ENCODE measurements at regions not wholly inside any gene's neighbourhood (a gene's known extent, or its start where the extent isn't known, plus 50 kb on each side); places are given as distances from the start of the nearest gene placed in this dataset.
A peak's percentile ranks its signal among the peaks of the same experiment; 100 is the strongest.

- no peak for DNase-seq (ENCODE audit: low read depth in 1 of 2, low spot score in 1 of 2)
- in situ Hi-C loops (cut with HindIII; ENCODE audit: low pct_unique_long_range_greater_than_20kb, low sequenced_read_pairs): no loop called here
- TF ChIP-seq JUND (IDR thresholded peaks at IDR 0.05; ENCODE audit: low read depth): no peak
Measured at GRCh38 chrX:116226665-116227484, 56.3 kb downstream of the AGTR2 start.

GRCh38 chrX:116230130-116230898, 59.8 kb downstream of the AGTR2 start:
- DNase-seq (ENCODE audit: low read depth in 1 of 2, low spot score in 1 of 2): no peak
- TF ChIP-seq JUND (IDR thresholded peaks at IDR 0.05; ENCODE audit: low read depth): no peak
- in situ Hi-C loops (cut with HindIII; ENCODE audit: low pct_unique_long_range_greater_than_20kb, low sequenced_read_pairs): no loop called here

- in situ Hi-C loops (cut with HindIII; ENCODE audit: low pct_unique_long_range_greater_than_20kb, low sequenced_read_pairs): no loop called here
- DNase-seq (ENCODE audit: low read depth in 1 of 2, low spot score in 1 of 2): no peak
- no peak for TF ChIP-seq JUND (IDR thresholded peaks at IDR 0.05; ENCODE audit: low read depth)
Measured at GRCh38 chrX:116232833-116233232, 62.3 kb downstream of the AGTR2 start.

GRCh38 chrX:116236666-116237065, 66.1 kb downstream of the AGTR2 start:
- no peak for TF ChIP-seq JUND (IDR thresholded peaks at IDR 0.05; ENCODE audit: low read depth)
- in situ Hi-C loops (cut with HindIII; ENCODE audit: low pct_unique_long_range_greater_than_20kb, low sequenced_read_pairs): no loop called here
- DNase-seq (ENCODE audit: low read depth in 1 of 2, low spot score in 1 of 2): no peak

GRCh38 chrX:116238093-116238492, 67.5 kb downstream of the AGTR2 start:
- TF ChIP-seq JUND (IDR thresholded peaks at IDR 0.05; ENCODE audit: low read depth): no peak
- in situ Hi-C loops (cut with HindIII; ENCODE audit: low pct_unique_long_range_greater_than_20kb, low sequenced_read_pairs): no loop called here
- no peak for DNase-seq (ENCODE audit: low read depth in 1 of 2, low spot score in 1 of 2)

- TF ChIP-seq JUND (IDR thresholded peaks at IDR 0.05; ENCODE audit: low read depth): no peak
- DNase-seq (ENCODE audit: low read depth in 1 of 2, low spot score in 1 of 2): no peak
- in situ Hi-C loops (cut with HindIII; ENCODE audit: low pct_unique_long_range_greater_than_20kb, low sequenced_read_pairs): no loop called here
Measured at GRCh38 chrX:116238567-116239255, 68.2 kb downstream of the AGTR2 start.

- TF ChIP-seq JUND (IDR thresholded peaks at IDR 0.05; ENCODE audit: low read depth): no peak
- in situ Hi-C loops (cut with HindIII; ENCODE audit: low pct_unique_long_range_greater_than_20kb, low sequenced_read_pairs): no loop called here
Measured at GRCh38 chrX:116239944-116240840, 69.6 kb downstream of the AGTR2 start.

GRCh38 chrX:116241001-116241400, 70.5 kb downstream of the AGTR2 start:
- in situ Hi-C loops (cut with HindIII; ENCODE audit: low pct_unique_long_range_greater_than_20kb, low sequenced_read_pairs): no loop called here
- TF ChIP-seq JUND (IDR thresholded peaks at IDR 0.05; ENCODE audit: low read depth): no peak
- no peak for DNase-seq (ENCODE audit: low read depth in 1 of 2, low spot score in 1 of 2)

More at GRCh38 chrX:116239944-116240840, 69.6 kb downstream of the AGTR2 start:
- DNase-seq (ENCODE audit: low read depth in 1 of 2, low spot score in 1 of 2): peak in 1 of 2 experiments; percentile 80

- DNase-seq (ENCODE audit: low read depth in 1 of 2, low spot score in 1 of 2): no peak
- no peak for TF ChIP-seq JUND (IDR thresholded peaks at IDR 0.05; ENCODE audit: low read depth)
- in situ Hi-C loops (cut with HindIII; ENCODE audit: low pct_unique_long_range_greater_than_20kb, low sequenced_read_pairs): no loop called here
Measured at GRCh38 chrX:116243039-116243438, 72.5 kb downstream of the AGTR2 start.

GRCh38 chrX:116246261-116246660, 75.7 kb downstream of the AGTR2 start:
- no peak for TF ChIP-seq JUND (IDR thresholded peaks at IDR 0.05; ENCODE audit: low read depth)
- in situ Hi-C loops (cut with HindIII; ENCODE audit: low pct_unique_long_range_greater_than_20kb, low sequenced_read_pairs): no loop called here
- DNase-seq (ENCODE audit: low read depth in 1 of 2, low spot score in 1 of 2): no peak

GRCh38 chrX:116267511-116268040, 97.0 kb downstream of the AGTR2 start:
- DNase-seq (ENCODE audit: low read depth in 1 of 2, low spot score in 1 of 2): no peak
- in situ Hi-C loops (cut with HindIII; ENCODE audit: low pct_unique_long_range_greater_than_20kb, low sequenced_read_pairs): no loop called here
- TF ChIP-seq JUND (IDR thresholded peaks at IDR 0.05; ENCODE audit: low read depth): no peak

GRCh38 chrX:116272322-116272721, 101.8 kb downstream of the AGTR2 start:
- DNase-seq (ENCODE audit: low read depth in 1 of 2, low spot score in 1 of 2): peak in 1 of 2 experiments; percentile 53
- in situ Hi-C loops (cut with HindIII; ENCODE audit: low pct_unique_long_range_greater_than_20kb, low sequenced_read_pairs): no loop called here
- TF ChIP-seq JUND (IDR thresholded peaks at IDR 0.05; ENCODE audit: low read depth): no peak

Measured in T47D (cell line).